ENCODE measurements at regions not wholly inside any gene's neighbourhood (a gene's known extent, or its start where the extent isn't known, plus 50 kb on each side); places are given as distances from the start of the nearest gene placed in this dataset.

GRCh38 chr6:67591910-67592309 is 1043.2 kb upstream of the ADGRB3 start:
- DNase-seq (ENCODE audit: low read depth), result no peak
- TF ChIP-seq CTCF (conservative IDR thresholded peaks at IDR 0.05; ENCODE audit: control insufficient read depth, insufficient read depth, low read depth, low read length), result no peak
- H3K4me3 ChIP-seq (ENCODE audit: control insufficient read depth, low read depth, low read length), result no peak overlapping the region

- no peak overlapping the region for H3K4me3 ChIP-seq (ENCODE audit: control insufficient read depth, low read depth, low read length)
- no peak for TF ChIP-seq CTCF (conservative IDR thresholded peaks at IDR 0.05; ENCODE audit: control insufficient read depth, insufficient read depth, low read depth, low read length)
- DNase-seq (ENCODE audit: low read depth), result no peak
Measured at GRCh38 chr6:67567842-67568241, 1067.2 kb upstream of the ADGRB3 start.

- H3K4me3 ChIP-seq (ENCODE audit: control insufficient read depth, low read depth, low read length), result no peak overlapping the region
- TF ChIP-seq CTCF (conservative IDR thresholded peaks at IDR 0.05; ENCODE audit: control insufficient read depth, insufficient read depth, low read depth, low read length), result no peak
- DNase-seq (ENCODE audit: low read depth), result no peak
Measured at GRCh38 chr6:67563671-67564070, 1071.4 kb upstream of the ADGRB3 start.

GRCh38 chr6:67560068-67560467 is 1075.0 kb upstream of the ADGRB3 start:
- no peak for TF ChIP-seq CTCF (conservative IDR thresholded peaks at IDR 0.05; ENCODE audit: control insufficient read depth, insufficient read depth, low read depth, low read length)
- no peak overlapping the region for H3K4me3 ChIP-seq (ENCODE audit: control insufficient read depth, low read depth, low read length)
- no peak for DNase-seq (ENCODE audit: low read depth)

GRCh38 chr6:67558985-67559384 is 1076.1 kb upstream of the ADGRB3 start:
- TF ChIP-seq CTCF (conservative IDR thresholded peaks at IDR 0.05; ENCODE audit: control insufficient read depth, insufficient read depth, low read depth, low read length), result no peak
- no peak overlapping the region for H3K4me3 ChIP-seq (ENCODE audit: control insufficient read depth, low read depth, low read length)
- DNase-seq (ENCODE audit: low read depth), result no peak

- TF ChIP-seq CTCF (conservative IDR thresholded peaks at IDR 0.05; ENCODE audit: control insufficient read depth, insufficient read depth, low read depth, low read length), result no peak
- H3K4me3 ChIP-seq (ENCODE audit: control insufficient read depth, low read depth, low read length), result no peak overlapping the region
- DNase-seq (ENCODE audit: low read depth), result peak; percentile 12
Measured at GRCh38 chr6:67544851-67545452, 1090.1 kb upstream of the ADGRB3 start.

- TF ChIP-seq CTCF (conservative IDR thresholded peaks at IDR 0.05; ENCODE audit: control insufficient read depth, insufficient read depth, low read depth, low read length), result no peak
- peak; percentile 57 for DNase-seq (ENCODE audit: low read depth)
Measured at GRCh38 chr6:67541586-67541985, 1093.5 kb upstream of the ADGRB3 start.

More at GRCh38 chr6:67541586-67541985, 1093.5 kb upstream of the ADGRB3 start:
- H3K4me3 ChIP-seq (ENCODE audit: control insufficient read depth, low read depth, low read length), result no peak overlapping the region
